Progenitor cell of endocrine pancreas (in vitro differentiated cells): ENCODE measurements at regions not wholly inside any gene's neighbourhood (a gene's known extent, or its start where the extent isn't known, plus 50 kb on each side); places are given as distances from the start of the nearest gene placed in this dataset.

Experiments used
- DNase-seq: peaks from one replicate; pipeline ENCODE4 v3.0.0; 2021; ENCODE audit warnings: low spot score; ENCODE audit not compliant: unreplicated experiment
- H3K27ac Mint-ChIP-seq: 2 replicates; pipeline ENCODE4 v1.8.0; 2021; ENCODE audit warnings: mild to moderate bottlenecking, moderate library complexity, mixed read lengths
- H3K27me3 Mint-ChIP-seq: 2 replicates; pipeline ENCODE4 v1.8.0; 2021; ENCODE audit warnings: mixed read lengths
- H3K36me3 Mint-ChIP-seq: 2 replicates; pipeline ENCODE4 v1.8.0; 2022; ENCODE audit warnings: mixed read lengths; ENCODE audit not compliant: insufficient read depth
- H3K4me1 Mint-ChIP-seq: 2 replicates; pipeline ENCODE4 v1.8.0; 2021; ENCODE audit warnings: low read depth, mixed read lengths
- H3K4me3 Mint-ChIP-seq: 2 replicates; pipeline ENCODE4 v1.8.0; 2021; ENCODE audit warnings: low read depth, mild to moderate bottlenecking, moderate library complexity, mixed read lengths
- H3K9me3 Mint-ChIP-seq: 2 replicates; pipeline ENCODE4 v1.8.0; 2021; ENCODE audit warnings: low read depth, mixed read lengths
- TF ChIP-seq, protein P1 (sequence below): fragments of 200-600 bp; sonication (generic); IDR thresholded peaks from one replicate; pipeline ENCODE4 v1.5.0; 2021; ENCODE audit warnings: antibody characterized with exemption, mild to moderate bottlenecking; ENCODE audit not compliant: unreplicated experiment

GRCh38 chr1:212500983-212501382 is 68.3 kb downstream of the NENF start:
- Mint-ChIP-seq H3K4me3 (no peak overlapping the region), H3K27ac (no peak overlapping the region), H3K27me3 (peaks cover 18% of the 10 kb centered on the region), H3K4me1 (peaks cover 27% of the 10 kb centered on the region), H3K9me3 (no peaks in the 10 kb centered on the region), H3K36me3 (no peaks in the 10 kb centered on the region)
- TF ChIP-seq, protein P1, sequence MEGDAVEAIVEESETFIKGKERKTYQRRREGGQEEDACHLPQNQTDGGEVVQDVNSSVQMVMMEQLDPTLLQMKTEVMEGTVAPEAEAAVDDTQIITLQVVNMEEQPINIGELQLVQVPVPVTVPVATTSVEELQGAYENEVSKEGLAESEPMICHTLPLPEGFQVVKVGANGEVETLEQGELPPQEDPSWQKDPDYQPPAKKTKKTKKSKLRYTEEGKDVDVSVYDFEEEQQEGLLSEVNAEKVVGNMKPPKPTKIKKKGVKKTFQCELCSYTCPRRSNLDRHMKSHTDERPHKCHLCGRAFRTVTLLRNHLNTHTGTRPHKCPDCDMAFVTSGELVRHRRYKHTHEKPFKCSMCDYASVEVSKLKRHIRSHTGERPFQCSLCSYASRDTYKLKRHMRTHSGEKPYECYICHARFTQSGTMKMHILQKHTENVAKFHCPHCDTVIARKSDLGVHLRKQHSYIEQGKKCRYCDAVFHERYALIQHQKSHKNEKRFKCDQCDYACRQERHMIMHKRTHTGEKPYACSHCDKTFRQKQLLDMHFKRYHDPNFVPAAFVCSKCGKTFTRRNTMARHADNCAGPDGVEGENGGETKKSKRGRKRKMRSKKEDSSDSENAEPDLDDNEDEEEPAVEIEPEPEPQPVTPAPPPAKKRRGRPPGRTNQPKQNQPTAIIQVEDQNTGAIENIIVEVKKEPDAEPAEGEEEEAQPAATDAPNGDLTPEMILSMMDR: no peak
- no peak for DNase-seq

DNA sequence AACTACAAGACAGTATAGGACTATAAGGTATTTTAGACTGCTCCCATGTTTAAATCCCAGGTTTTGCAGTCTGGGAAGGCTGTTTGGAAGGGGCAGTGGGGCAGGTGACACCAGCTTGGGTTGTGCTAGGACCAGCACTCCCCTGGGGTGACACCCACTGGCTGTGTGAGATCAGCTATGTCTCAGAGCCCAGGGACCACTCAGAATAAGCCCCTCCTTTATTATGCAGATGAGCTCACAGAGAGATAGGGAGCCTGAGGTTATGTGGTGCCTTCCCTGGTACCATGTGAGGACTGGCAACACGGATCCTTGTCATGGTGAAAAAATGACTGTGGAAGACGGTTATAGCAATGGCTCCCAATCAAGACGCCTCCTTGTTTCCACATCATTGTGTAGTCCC is 71.0 kb downstream of the NENF start:
- Mint-ChIP-seq H3K27me3 (peaks cover 19% of the 10 kb centered on the region), H3K27ac (no peak overlapping the region), H3K9me3 (no peaks in the 10 kb centered on the region), H3K36me3 (no peaks in the 10 kb centered on the region), H3K4me3 (no peak overlapping the region), H3K4me1 (peaks cover 4% of the 10 kb centered on the region)
- DNase-seq: no peak
- TF ChIP-seq, protein P1: no peak

GRCh38 chr1:212504171-212504803 is 71.6 kb downstream of the NENF start:
- no peak overlapping the region for H3K27ac Mint-ChIP-seq
- H3K9me3 Mint-ChIP-seq: no peaks in the 10 kb centered on the region
- peaks cover 22% of the 10 kb centered on the region for H3K27me3 Mint-ChIP-seq
- peaks cover 2% of the 10 kb centered on the region for H3K4me1 Mint-ChIP-seq
- H3K4me3 Mint-ChIP-seq: no peak overlapping the region
- no peaks in the 10 kb centered on the region for H3K36me3 Mint-ChIP-seq
- TF ChIP-seq, protein P1: no peak
- no peak for DNase-seq

DNA sequence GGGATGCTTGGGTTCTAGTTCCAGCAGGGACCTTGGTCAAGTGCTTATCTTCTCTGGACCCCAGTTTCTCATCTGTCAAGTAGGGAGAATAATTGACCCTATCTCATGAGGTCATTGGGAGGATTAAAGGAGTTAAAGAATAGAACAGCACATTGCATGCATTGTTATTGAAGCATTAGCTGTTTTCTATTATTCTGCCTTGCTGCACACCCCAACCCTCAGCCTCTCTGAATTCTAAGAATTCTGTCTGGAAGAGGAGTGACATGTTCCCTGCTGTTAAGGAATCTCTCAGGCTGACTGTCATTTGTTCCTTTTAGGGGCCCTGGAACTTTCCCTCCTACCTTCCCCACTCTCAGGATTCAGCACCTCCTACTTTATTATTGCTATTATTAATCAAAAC is 73.9 kb downstream of the NENF start:
- Mint-ChIP-seq H3K27ac (no peak overlapping the region), H3K4me1 (no peaks in the 10 kb centered on the region), H3K27me3 (peaks cover 28% of the 10 kb centered on the region), H3K36me3 (no peaks in the 10 kb centered on the region), H3K9me3 (no peaks in the 10 kb centered on the region), H3K4me3 (no peak overlapping the region)
- TF ChIP-seq, protein P1: no peak
- DNase-seq: no peak

DNA sequence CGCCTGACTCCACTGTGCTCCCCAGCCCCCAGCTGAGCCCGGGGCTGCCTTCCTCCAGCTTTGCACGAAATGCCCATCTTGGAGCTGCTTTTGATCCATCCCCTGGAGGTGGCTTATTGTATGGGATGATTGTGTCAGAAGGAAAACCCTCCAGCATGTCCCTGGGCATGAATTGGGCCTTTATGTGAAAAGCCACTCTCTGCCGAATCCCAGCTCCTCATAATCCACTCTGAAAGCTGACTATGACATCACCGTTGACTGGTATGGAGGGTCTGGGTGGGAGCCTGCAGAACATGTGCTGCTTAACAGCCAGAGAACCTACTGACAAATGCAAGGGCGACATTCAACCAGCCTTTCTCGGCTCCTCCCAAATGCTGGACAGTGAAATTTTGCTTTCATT is 74.6 kb downstream of the NENF start:
- H3K4me3 Mint-ChIP-seq: no peak overlapping the region

More for the DNA sequence above, 74.6 kb downstream of the NENF start:
- no peaks in the 10 kb centered on the region for H3K36me3 Mint-ChIP-seq
- peaks cover 31% of the 10 kb centered on the region for H3K27me3 Mint-ChIP-seq
- TF ChIP-seq, protein P1: no peak
- H3K9me3 Mint-ChIP-seq: no peaks in the 10 kb centered on the region
- H3K27ac Mint-ChIP-seq: no peak overlapping the region
- no peak for DNase-seq
- H3K4me1 Mint-ChIP-seq: no peaks in the 10 kb centered on the region
